ENCODE measurements at regions not wholly inside any gene's neighbourhood (a gene's known extent, or its start where the extent isn't known, plus 50 kb on each side); places are given as distances from the start of the nearest gene placed in this dataset.

DNA sequence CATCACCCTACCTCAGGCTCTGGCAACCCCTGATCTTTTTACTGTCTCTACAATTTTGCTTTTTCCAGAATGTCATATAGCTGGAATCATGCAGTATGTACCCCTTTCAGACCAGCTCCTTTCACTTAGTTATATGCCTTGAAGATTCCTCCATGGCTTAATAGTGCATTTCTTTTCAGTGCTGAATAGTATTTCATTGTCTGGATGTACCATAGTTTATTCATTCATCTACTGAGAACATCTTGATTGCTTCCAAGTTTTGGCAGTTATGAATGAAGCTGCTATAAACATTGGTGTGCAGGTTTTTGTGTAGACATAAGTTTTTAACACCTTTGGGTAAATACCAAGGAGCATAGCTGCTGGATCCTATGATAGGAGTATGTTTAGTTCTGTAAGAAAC, 50.8 kb upstream of the ANP32A start:
- DNase-seq = no peak

DNA sequence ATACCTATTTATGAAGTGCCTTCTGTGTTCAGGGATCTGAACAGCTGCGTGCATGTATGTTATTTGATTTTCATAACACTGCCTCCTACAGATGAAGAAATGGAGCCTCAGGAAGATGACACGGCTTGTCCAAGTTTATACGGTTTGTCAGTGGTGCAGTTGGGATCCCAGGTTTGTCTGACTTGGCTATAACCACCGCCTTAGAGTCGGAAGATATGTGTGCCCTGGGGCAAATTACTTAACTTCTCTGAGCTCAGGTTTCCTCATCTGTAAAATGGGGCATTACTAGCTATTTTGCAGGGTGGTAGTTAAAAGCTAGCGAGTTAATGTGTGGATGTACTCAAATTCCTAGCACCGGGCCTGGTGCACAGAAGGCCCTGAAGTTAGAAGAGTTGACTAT, 54.1 kb upstream of the ANP32A start:
- no peak for DNase-seq

GRCh38 chr15:68875377-68876116, 54.8 kb upstream of the SPESP1 start:
- DNase-seq = peak; percentile 39

DNA sequence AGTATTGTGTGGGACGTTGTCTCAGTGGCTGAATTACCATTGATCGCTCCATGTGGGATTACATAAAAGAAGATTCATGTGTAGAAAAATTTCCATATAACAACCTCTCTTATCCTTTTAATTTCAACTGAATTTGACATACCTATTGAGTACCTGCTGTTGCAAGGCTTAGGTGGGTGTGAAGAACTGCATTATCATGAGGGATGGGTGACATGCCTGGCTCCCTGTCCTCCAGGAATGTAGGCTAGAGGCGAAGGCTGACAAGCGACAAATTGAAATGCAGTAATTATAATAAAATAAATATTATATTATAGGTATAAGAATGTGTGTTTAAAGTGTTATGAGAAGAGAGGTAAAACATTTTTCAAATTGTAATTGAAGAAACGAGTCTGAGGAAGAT, 52.7 kb upstream of the SPESP1 start:
- DNase-seq = no peak

GRCh38 chr15:68880382-68880781, 49.9 kb upstream of the SPESP1 start:
- DNase-seq = no peak
